BLaER1 (cell line): ENCODE measurements at regions not wholly inside any gene's neighbourhood (a gene's known extent, or its start where the extent isn't known, plus 50 kb on each side); places are given as distances from the start of the nearest gene placed in this dataset.

ENCODE experiments used
- H3K27ac ChIP-seq: shearing (Covaris generic); formaldehyde crosslinking; 2 replicates; pipeline ENCODE4 v1.8.1; 2022
- H3K27me3 ChIP-seq: shearing (Covaris generic); formaldehyde crosslinking; 2 replicates; pipeline ENCODE4 v1.8.1; 2022
- H3K36me3 ChIP-seq: shearing (Covaris generic); formaldehyde crosslinking; 2 replicates; pipeline ENCODE4 v1.8.1; 2022
- H3K4me1 ChIP-seq: shearing (Covaris generic); formaldehyde crosslinking; 2 replicates; pipeline ENCODE4 v1.8.1; 2022
- H3K4me2 ChIP-seq: shearing (Covaris generic); formaldehyde crosslinking; 2 replicates; pipeline ENCODE4 v1.8.1; 2022
- H3K4me3 ChIP-seq: shearing (Covaris generic); formaldehyde crosslinking; 2 replicates; pipeline ENCODE4 v1.8.1; 2022
- H3K9ac ChIP-seq: shearing (Covaris generic); formaldehyde crosslinking; 2 replicates; pipeline ENCODE4 v1.8.1; 2022
- H3K9me3 ChIP-seq: shearing (Covaris generic); formaldehyde crosslinking; 2 replicates; pipeline ENCODE4 v1.8.1; 2022
- H4K20me1 ChIP-seq: shearing (Covaris generic); formaldehyde crosslinking; 2 replicates; pipeline ENCODE4 v1.8.1; 2022
- Cebpa-rat ChIP-seq: shearing (Covaris generic); IDR thresholded peaks from 2 replicates; pipeline ENCODE4 v1.8.1; 2022

DNA sequence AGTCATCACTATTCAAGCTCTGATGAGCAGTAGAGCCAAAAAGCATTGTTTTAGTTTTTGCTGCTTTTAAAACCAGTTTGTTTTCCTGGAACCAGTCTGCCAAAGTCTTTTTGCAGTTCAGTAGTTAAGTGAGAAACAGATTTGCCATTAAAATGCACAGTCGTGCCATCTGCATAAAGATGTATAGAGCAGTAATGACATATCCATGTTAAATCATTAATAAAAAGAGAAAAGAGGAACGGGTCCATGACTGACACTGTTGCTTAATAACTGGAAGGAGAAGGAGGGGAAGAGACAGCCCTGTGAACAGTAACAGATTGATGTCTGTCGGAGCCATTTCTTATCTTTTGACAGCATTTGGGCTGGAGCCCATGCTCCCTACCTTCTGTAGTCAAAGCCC, 704.6 kb downstream of the SATB2 start:
- Histone ChIP-seq H3K36me3 (no peaks in the 10 kb centered on the region), H3K27ac (no peak overlapping the region), H3K27me3 (no peaks in the 10 kb centered on the region), H4K20me1 (no peaks in the 10 kb centered on the region), H3K4me2 (no peak overlapping the region), H3K4me1 (no peaks in the 10 kb centered on the region), H3K9ac (no peak overlapping the region), H3K4me3 (no peak overlapping the region), H3K9me3 (no peaks in the 10 kb centered on the region)
- TF ChIP-seq Cebpa-rat, result no peak

DNA sequence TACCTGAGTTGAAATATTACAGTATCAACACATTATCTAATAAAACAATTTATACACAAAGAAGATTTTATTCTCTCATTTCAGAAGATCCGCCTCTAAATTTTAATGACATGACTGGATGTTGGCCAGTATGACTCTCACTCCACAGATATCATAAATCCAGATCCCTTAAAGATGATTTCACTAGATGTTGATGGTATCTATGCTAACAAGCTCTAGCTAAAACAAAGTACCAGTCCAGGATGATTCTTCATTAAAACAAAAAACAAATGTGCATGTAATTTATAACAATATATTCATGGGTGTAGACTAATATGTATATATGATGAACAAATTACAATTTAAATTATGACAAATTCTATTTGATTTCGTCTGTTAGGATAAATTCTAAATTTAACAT, 708.4 kb downstream of the SATB2 start:
- no peak overlapping the region for H3K4me2 ChIP-seq
- H3K4me3 ChIP-seq, result no peak overlapping the region
- no peak for TF ChIP-seq Cebpa-rat
- H3K27me3 ChIP-seq, result no peaks in the 10 kb centered on the region
- H4K20me1 ChIP-seq, result no peaks in the 10 kb centered on the region
- H3K4me1 ChIP-seq, result no peaks in the 10 kb centered on the region
- no peak overlapping the region for H3K27ac ChIP-seq
- H3K36me3 ChIP-seq, result no peaks in the 10 kb centered on the region
- no peak overlapping the region for H3K9ac ChIP-seq
- H3K9me3 ChIP-seq, result no peaks in the 10 kb centered on the region

DNA sequence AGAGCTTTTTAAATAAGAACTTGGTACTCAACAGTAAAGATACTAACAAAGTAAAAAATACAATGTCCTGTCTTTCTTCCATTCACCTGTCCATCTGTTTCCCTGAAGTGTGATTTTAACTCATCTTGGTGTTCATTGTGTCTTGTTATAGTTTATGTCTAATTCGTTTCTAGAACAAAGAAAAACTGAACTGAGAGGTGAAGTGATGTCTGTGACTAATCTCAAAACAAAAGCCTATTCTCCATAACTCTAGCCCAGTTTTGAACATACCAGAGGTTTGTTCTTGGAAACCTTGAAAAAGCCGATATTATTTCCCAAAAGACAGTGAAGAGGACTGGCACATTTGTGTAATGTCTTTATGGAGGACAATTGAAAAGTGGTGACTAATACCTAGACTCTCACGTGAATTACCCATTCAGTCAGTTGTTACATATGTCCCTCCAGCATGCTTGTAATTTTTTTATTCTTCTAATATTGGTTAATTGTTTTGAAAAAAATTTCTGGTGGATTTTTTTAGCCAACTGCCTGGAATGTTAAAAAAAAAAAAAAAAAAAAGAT, 725.8 kb downstream of the SATB2 start:
- Histone ChIP-seq H4K20me1 (no peaks in the 10 kb centered on the region), H3K4me1 (no peaks in the 10 kb centered on the region), H3K27me3 (no peaks in the 10 kb centered on the region), H3K4me3 (no peak overlapping the region), H3K4me2 (no peak overlapping the region), H3K27ac (no peak overlapping the region), H3K36me3 (no peaks in the 10 kb centered on the region), H3K9ac (no peak overlapping the region), H3K9me3 (no peaks in the 10 kb centered on the region)
- no peak for TF ChIP-seq Cebpa-rat

DNA sequence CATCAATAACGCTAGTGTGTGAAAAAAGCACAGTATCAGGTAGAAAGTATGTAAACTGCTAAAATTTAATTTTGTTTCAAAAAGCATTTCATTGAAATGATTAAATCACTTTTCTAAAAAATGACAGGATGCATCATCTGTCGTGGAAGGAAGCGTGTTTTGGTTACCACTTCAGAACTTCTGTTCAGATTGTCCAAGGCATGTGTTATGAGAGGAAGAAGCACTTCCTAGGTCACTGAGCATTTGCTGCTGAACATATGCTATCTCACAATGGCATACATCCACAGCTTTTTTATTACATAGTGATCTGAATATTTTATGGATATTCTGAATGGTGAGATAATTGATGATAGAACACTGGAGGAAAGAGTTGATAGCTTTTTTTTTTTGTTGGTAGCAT, 737.5 kb downstream of the SATB2 start:
- Histone ChIP-seq H3K4me1 (no peaks in the 10 kb centered on the region), H4K20me1 (no peaks in the 10 kb centered on the region), H3K4me2 (no peak overlapping the region), H3K27me3 (no peaks in the 10 kb centered on the region), H3K9me3 (no peaks in the 10 kb centered on the region), H3K36me3 (no peaks in the 10 kb centered on the region), H3K27ac (no peak overlapping the region), H3K4me3 (no peak overlapping the region), H3K9ac (no peak overlapping the region)
- TF ChIP-seq Cebpa-rat, result no peak

DNA sequence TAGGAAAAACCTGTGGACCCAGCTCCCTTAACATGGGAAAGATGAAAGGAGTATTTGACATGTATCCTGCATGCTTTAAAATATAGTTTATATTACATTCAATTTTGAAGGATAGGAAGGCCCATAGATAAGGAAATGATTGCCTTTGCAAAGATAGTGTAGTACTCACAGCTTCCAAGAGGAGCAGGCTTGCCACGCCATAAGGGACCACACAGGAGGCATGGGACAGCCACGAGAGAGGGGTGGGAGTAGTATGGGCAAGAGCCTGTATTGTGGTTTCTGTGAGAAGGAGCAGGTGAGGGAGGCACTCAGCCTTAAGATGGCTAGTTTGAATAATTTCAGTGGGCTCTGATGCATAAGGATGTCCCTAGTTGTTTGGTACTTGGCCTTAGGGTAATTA, 740.3 kb downstream of the SATB2 start:
- H3K4me2 ChIP-seq, result no peak overlapping the region

DNA sequence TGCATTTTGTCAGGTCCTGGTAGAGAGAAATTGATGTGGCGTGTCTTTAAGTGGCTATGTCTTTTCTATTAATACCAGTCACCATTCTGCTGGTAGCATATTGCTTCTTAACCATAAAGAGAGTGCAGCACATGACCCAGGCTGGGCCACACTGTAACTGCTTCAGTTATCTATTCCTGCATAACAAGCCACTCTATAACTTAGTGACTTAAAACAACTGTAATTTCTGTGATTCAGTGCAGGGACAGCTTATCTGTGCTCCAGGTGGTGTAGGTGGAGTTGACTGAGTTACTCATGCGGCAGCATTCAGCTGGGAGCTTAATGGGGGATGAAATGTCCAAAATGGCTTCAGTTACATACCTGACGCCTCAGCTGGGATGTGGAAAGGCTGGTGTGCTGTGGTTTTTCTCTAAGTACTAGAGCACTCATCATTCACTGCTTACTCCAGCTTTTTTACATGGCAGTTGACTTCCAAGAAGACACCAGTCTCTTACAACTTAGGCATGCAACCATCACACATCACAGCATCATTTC, 742.4 kb downstream of the SATB2 start:
- no peak overlapping the region for H3K27ac ChIP-seq
- 0 out of 2 replicates have a peak, but pooled peaks cover 5% of the 10 kb centered on the region for H3K4me1 ChIP-seq
- H3K9ac ChIP-seq, result no peak overlapping the region
- no peak overlapping the region for H3K4me2 ChIP-seq
- H4K20me1 ChIP-seq, result no peaks in the 10 kb centered on the region
- no peaks in the 10 kb centered on the region for H3K36me3 ChIP-seq
- 0 out of 2 replicates have a peak, but pooled peaks cover 4% of the 10 kb centered on the region for H3K9me3 ChIP-seq
- no peak overlapping the region for H3K4me3 ChIP-seq
- H3K27me3 ChIP-seq, result no peaks in the 10 kb centered on the region
- no peak for TF ChIP-seq Cebpa-rat

More for the DNA sequence above, 740.3 kb downstream of the SATB2 start:
- H3K9me3 ChIP-seq, result no peaks in the 10 kb centered on the region
- H3K36me3 ChIP-seq, result no peaks in the 10 kb centered on the region
- H3K27ac ChIP-seq, result no peak overlapping the region
- 0 out of 2 replicates have a peak, but pooled peaks cover under 1% of the 10 kb centered on the region for H3K4me1 ChIP-seq
- H3K4me3 ChIP-seq, result no peak overlapping the region
- no peaks in the 10 kb centered on the region for H3K27me3 ChIP-seq
- no peaks in the 10 kb centered on the region for H4K20me1 ChIP-seq
- TF ChIP-seq Cebpa-rat, result no peak
- H3K9ac ChIP-seq, result no peak overlapping the region

DNA sequence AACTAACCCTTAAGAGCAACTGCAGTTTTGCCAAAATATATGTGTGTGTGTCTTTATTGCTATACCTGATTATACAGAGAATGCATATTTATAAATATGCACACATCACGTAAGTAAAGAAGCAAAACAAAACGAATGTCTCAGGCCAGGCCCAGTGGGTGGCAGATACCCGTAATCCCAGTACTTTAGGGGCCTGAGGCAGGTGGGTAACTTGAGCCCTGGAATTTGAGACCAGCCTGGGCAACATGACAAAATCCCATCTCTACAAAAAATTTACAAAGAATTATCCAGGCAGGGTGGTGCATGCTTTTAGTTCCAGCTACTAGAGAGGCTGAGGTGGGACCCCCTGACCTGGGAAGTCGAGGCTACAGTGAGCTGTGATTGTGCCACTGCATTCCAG, 745.3 kb downstream of the SATB2 start:
- H3K27me3 ChIP-seq, result no peaks in the 10 kb centered on the region
- H3K36me3 ChIP-seq, result no peaks in the 10 kb centered on the region
- no peak overlapping the region for H3K27ac ChIP-seq
- no peak overlapping the region for H3K4me2 ChIP-seq
- H4K20me1 ChIP-seq, result no peaks in the 10 kb centered on the region
- H3K9ac ChIP-seq, result no peak overlapping the region
- H3K9me3 ChIP-seq, result peaks cover 14% of the 10 kb centered on the region; the same call in 1 of the 2 replicates
- no peak for TF ChIP-seq Cebpa-rat
- H3K4me1 ChIP-seq, result 0 out of 2 replicates have a peak, but pooled peaks cover 5% of the 10 kb centered on the region
- H3K4me3 ChIP-seq, result no peak overlapping the region

DNA sequence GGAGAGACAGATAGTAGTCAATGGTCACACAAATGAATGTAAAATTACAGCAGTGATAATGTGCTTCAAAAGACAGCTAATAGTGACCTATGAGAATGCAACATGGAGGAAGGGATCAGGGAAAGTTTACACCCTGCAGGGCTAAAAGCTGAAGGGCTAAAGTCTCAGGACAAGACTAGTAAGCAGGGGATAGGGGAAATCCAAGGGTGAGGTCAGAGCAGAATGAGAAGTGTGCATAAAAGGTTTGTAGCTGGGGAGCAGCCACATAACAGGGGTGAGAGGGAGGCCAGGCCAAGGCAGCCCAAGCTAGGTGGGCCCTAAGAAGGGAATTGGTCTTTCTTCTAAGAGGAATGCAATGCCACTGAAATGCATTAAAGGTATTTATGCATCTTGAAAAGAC, 746.3 kb downstream of the SATB2 start:
- Histone ChIP-seq H3K36me3 (no peaks in the 10 kb centered on the region), H3K27me3 (no peaks in the 10 kb centered on the region), H4K20me1 (no peaks in the 10 kb centered on the region), H3K9me3 (peaks cover 14% of the 10 kb centered on the region; the same call in 1 of the 2 replicates), H3K27ac (no peak overlapping the region), H3K4me3 (no peak overlapping the region), H3K4me2 (no peak overlapping the region), H3K4me1 (0 out of 2 replicates have a peak, but pooled peaks cover 5% of the 10 kb centered on the region), H3K9ac (no peak overlapping the region)
- no peak for TF ChIP-seq Cebpa-rat

DNA sequence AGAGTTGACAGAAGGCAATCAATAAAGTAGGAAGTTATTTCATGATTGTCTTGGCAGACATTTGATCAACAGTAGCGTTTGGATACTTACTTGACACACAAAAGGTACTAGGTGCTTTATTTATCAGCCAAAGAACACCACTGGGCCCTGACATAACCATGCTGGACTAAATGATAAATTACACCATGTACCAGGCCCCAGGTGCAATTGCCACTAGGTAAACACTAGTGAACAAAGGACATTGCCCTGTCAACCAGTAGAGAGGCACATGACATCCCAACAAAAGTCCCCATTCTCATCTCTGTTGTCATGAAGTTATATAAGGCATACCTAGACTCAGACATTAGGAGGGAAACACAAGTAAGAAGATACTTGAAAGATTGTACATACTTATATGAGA, 747.2 kb downstream of the SATB2 start:
- Histone ChIP-seq H3K36me3 (no peaks in the 10 kb centered on the region), H3K9me3 (peaks cover 14% of the 10 kb centered on the region; the same call in 1 of the 2 replicates), H3K27me3 (no peaks in the 10 kb centered on the region), H3K9ac (no peak overlapping the region), H3K27ac (no peak overlapping the region), H4K20me1 (no peaks in the 10 kb centered on the region), H3K4me2 (no peak overlapping the region), H3K4me3 (no peak overlapping the region), H3K4me1 (0 out of 2 replicates have a peak, but pooled peaks cover 5% of the 10 kb centered on the region)
- no peak for TF ChIP-seq Cebpa-rat

DNA sequence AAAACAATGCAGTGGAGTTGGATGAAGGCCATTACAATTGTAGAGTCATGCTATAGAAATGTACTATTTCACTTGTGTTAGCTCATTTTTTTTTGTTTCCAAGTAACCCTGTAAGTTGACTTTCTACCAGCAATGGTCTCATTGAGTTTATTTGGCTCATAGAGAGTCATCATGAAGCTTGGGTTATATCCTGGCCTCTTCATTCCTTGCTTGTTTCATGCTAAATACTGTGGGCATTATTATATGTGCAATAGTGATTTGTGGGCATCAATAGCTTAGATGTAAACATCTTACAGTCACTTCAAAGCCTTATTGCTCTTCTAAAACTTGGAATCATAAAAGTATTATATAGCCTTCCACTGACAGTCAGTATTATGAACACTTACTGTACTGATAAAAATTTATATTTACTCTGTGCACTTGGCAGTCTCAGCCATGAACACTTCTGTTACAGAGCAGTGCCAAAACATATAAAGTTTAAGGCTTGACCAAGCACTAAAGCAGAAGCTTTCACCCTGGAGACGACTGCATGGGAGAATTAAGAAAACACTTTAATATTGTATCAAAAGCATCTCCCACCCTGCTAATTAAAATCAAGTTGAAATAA, 751.2 kb downstream of the SATB2 start:
- H3K4me1 ChIP-seq, result no peaks in the 10 kb centered on the region
- no peak overlapping the region for H3K4me3 ChIP-seq
- H4K20me1 ChIP-seq, result no peaks in the 10 kb centered on the region
- no peak overlapping the region for H3K4me2 ChIP-seq
- H3K27me3 ChIP-seq, result no peaks in the 10 kb centered on the region
- no peaks in the 10 kb centered on the region for H3K36me3 ChIP-seq
- no peak overlapping the region for H3K9ac ChIP-seq
- peaks cover 14% of the 10 kb centered on the region; the same call in 1 of the 2 replicates for H3K9me3 ChIP-seq
- TF ChIP-seq Cebpa-rat, result no peak
- no peak overlapping the region for H3K27ac ChIP-seq
